ENCODE measurements at regions not wholly inside any gene's neighbourhood (a gene's known extent, or its start where the extent isn't known, plus 50 kb on each side); places are given as distances from the start of the nearest gene placed in this dataset.

- Histone ChIP-seq H3K4me1 (replicated peaks in 1 of 2) (peaks cover 6 to 7% of the 10 kb centered on the region in 2 donors), H3K4me3 (no peak overlapping the region), H3K27ac (no peak overlapping the region)
- WGBS, 10 experiments: 29 to 83% (median 80%) methylated on average over 1 to 2 of the region's 2 CpGs; no CpG with 5 or more reads in 7 of the 10 experiments
- in situ Hi-C loops (cut with MboI; ENCODE audit: low pct_unique_long_range_greater_than_20kb in 2 of 9, low sequenced_read_pairs in 9 of 9, unreplicated experiment in 9 of 9): no loop called here
- ATAC-seq (replicated peaks in 6 of 8): peak in 5 of 8 experiments; percentile 29 to 69 (median 58)
Observed at GRCh38 chr3:59313365-59313764, 263.5 kb upstream of the CFAP20DC start.

DNA sequence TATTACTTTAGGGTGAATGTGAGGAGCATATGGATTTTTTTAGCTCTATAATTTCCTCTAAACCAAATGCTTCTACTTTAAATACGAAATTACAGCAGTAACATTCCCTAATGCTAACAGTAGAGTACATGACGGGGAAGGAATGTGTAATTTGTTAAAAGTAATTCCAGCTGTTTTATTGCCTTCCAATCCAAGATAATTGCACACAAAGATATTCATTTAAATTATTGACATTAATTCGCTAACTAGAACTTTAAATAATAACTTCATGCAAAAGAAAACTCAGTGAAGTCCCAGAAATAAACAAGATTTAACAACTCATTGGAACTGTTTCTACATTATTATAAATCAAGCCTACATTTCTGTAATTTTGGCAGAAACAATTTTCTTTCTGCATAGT lies 261.4 kb upstream of the CFAP20DC start:
- no peak for ATAC-seq (replicated peaks in 6 of 8)
- 32 to 100% (median 78%) methylated on average over 2 to 3 of the region's 3 CpGs for WGBS, 10 experiments
- in situ Hi-C loops (cut with MboI; ENCODE audit: low pct_unique_long_range_greater_than_20kb in 2 of 9, low sequenced_read_pairs in 9 of 9, unreplicated experiment in 9 of 9): no loop called here
- no peak overlapping the region for H3K4me3 ChIP-seq
- H3K4me1 ChIP-seq (replicated peaks in 1 of 2): peaks cover 7 to 8% of the 10 kb centered on the region in 2 donors
- no peak overlapping the region for H3K27ac ChIP-seq

GRCh38 chr3:59310736-59311135 lies 260.9 kb upstream of the CFAP20DC start:
- WGBS, 10 experiments: 78 to 100% (median 98%) methylated on average over 1 to 2 of the region's 2 CpGs
- ATAC-seq (replicated peaks in 6 of 8): no peak
- H3K4me1 ChIP-seq (replicated peaks in 1 of 2): peaks cover 7 to 8% of the 10 kb centered on the region in 2 donors
- no peak overlapping the region for H3K27ac ChIP-seq
- in situ Hi-C loops (cut with MboI; ENCODE audit: low pct_unique_long_range_greater_than_20kb in 2 of 9, low sequenced_read_pairs in 9 of 9, unreplicated experiment in 9 of 9): no loop called here
- no peak overlapping the region for H3K4me3 ChIP-seq

GRCh38 chr3:59308684-59309083 lies 258.9 kb upstream of the CFAP20DC start:
- 67 to 100% (median 82%) methylated on average over 1 to 4 of the region's 4 CpGs; no CpG with 5 or more reads in 1 of the 10 experiments for WGBS, 10 experiments
- in situ Hi-C loops (cut with MboI; ENCODE audit: low pct_unique_long_range_greater_than_20kb in 2 of 9, low sequenced_read_pairs in 9 of 9, unreplicated experiment in 9 of 9): no loop called here
- peaks cover 7 to 8% of the 10 kb centered on the region in 2 donors for H3K4me1 ChIP-seq (replicated peaks in 1 of 2)
- H3K27ac ChIP-seq: no peak overlapping the region
- H3K4me3 ChIP-seq: no peak overlapping the region
- peak in 2 of 8 experiments; percentile 32 to 37 for ATAC-seq (replicated peaks in 6 of 8)

- WGBS, 10 experiments: 80 to 100% (median 90%) methylated on average over 1 of the region's 1 CpG; no CpG with 5 or more reads in 2 of the 10 experiments
- peaks cover 7 to 8% of the 10 kb centered on the region in 2 donors for H3K4me1 ChIP-seq (replicated peaks in 1 of 2)
- in situ Hi-C loops (cut with MboI; ENCODE audit: low pct_unique_long_range_greater_than_20kb in 2 of 9, low sequenced_read_pairs in 9 of 9, unreplicated experiment in 9 of 9): no loop called here
- H3K4me3 ChIP-seq: no peak overlapping the region
- no peak for ATAC-seq (replicated peaks in 6 of 8)
- no peak overlapping the region for H3K27ac ChIP-seq
Observed at GRCh38 chr3:59308001-59308400, 258.2 kb upstream of the CFAP20DC start.

DNA sequence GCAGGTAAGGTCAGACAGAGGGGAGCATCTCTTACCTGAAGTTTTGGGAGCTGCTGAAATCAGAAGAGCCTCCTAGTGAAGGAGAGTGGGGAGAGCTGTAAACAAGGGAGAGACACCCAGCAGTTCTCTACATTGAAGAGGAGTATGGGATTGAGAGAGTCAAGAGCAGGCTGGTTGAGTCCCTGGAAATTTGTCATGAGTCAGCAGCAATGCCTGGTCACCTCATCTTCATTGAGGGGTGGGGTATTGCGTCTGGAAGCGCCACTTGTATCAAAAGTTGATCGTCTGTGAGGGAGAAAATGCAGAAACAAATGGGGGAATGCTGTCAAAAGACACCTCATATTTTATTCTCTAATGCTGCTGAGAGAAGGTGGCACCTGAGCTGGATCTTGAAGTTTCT lies 256.6 kb upstream of the CFAP20DC start:
- H3K4me1 ChIP-seq (replicated peaks in 1 of 2): peaks cover 7 to 8% of the 10 kb centered on the region in 2 donors
- in situ Hi-C loops (cut with MboI; ENCODE audit: low pct_unique_long_range_greater_than_20kb in 2 of 9, low sequenced_read_pairs in 9 of 9, unreplicated experiment in 9 of 9): no loop called here
- no peak overlapping the region for H3K27ac ChIP-seq
- 83 to 90% methylated on average over 1 to 2 of the region's 3 CpGs; no CpG with 5 or more reads in 8 of the 10 experiments for WGBS, 10 experiments
- no peak for ATAC-seq (replicated peaks in 6 of 8)
- no peak overlapping the region for H3K4me3 ChIP-seq

GRCh38 chr3:59304296-59304695 lies 254.5 kb upstream of the CFAP20DC start:
- WGBS, 10 experiments: 0 to 100% (median 69%) methylated on average over 2 to 3 of the region's 3 CpGs
- no peak for ATAC-seq (replicated peaks in 6 of 8)
- in situ Hi-C loops (cut with MboI; ENCODE audit: low pct_unique_long_range_greater_than_20kb in 2 of 9, low sequenced_read_pairs in 9 of 9, unreplicated experiment in 9 of 9): no loop called here
- no peak overlapping the region for H3K27ac ChIP-seq
- H3K4me3 ChIP-seq: no peak overlapping the region
- peaks cover 7 to 14% of the 10 kb centered on the region in 2 donors for H3K4me1 ChIP-seq (replicated peaks in 1 of 2)

DNA sequence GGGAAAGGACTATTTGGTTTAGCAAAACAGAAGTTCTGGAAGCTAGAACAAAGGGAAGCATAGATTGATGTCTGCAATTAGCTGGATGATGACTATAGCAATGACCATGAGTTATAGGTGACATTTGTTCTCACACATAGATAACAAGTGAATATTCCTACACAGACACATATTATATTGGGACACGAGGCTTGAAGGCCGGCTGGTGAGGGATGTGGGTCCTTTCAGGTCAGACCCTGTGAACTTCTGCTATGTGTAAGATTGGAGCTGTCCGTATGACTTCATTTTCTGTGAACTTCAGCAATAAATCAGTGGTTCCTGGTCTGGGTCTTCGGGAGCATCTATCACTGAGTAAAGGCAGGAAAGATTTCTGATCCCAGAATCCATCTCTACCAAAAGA lies 253.6 kb upstream of the CFAP20DC start:
- 20 to 100% (median 60%) methylated on average over 1 to 4 of the region's 4 CpGs; no CpG with 5 or more reads in 2 of the 10 experiments for WGBS, 10 experiments
- peak in 5 of 8 experiments; percentile 61 to 89 (median 84) for ATAC-seq (replicated peaks in 6 of 8)
- in situ Hi-C loops (cut with MboI; ENCODE audit: low pct_unique_long_range_greater_than_20kb in 2 of 9, low sequenced_read_pairs in 9 of 9, unreplicated experiment in 9 of 9): no loop called here
- Histone ChIP-seq H3K27ac (no peak overlapping the region), H3K4me3 (no peak overlapping the region), H3K4me1 (replicated peaks in 1 of 2) (peaks cover 2 to 14% of the 10 kb centered on the region in 2 donors)

DNA sequence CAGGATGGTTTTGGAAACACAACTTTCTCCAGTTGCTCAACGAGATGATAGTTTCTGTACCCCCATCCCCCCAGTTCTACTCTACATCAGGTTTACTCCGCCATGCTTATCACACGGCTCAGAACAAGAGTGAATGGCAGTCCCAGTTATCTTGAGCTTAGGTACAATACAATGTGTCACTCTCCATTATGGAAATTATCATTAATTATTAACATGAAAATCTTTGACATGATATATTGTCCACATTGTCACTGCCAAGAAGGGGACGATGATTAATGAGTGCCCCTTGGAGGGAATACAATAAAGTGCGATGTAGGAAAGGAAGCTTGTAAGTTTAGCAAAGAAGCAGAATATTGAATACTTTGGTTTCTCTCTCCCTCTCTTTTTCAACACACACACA lies 252.6 kb upstream of the CFAP20DC start:
- 66 to 100% (median 80%) methylated on average over 2 to 5 of the region's 5 CpGs; no CpG with 5 or more reads in 1 of the 10 experiments for WGBS, 10 experiments
- in situ Hi-C loops (cut with MboI; ENCODE audit: low pct_unique_long_range_greater_than_20kb in 2 of 9, low sequenced_read_pairs in 9 of 9, unreplicated experiment in 9 of 9): no loop called here
- Histone ChIP-seq H3K4me3 (no peak overlapping the region), H3K4me1 (replicated peaks in 1 of 2) (peaks cover 0 to 12% of the 10 kb centered on the region in 2 donors), H3K27ac (no peak overlapping the region)
- no peak for ATAC-seq (replicated peaks in 6 of 8)

- peaks cover 0 to 12% of the 10 kb centered on the region in 2 donors for H3K4me1 ChIP-seq (replicated peaks in 1 of 2)
- peak in 2 of 8 experiments; percentile 39 to 70 for ATAC-seq (replicated peaks in 6 of 8)
- no peak overlapping the region for H3K4me3 ChIP-seq
- H3K27ac ChIP-seq: no peak overlapping the region
- WGBS, 10 experiments: 50 to 89% (median 71%) methylated on average over 1 of the region's 1 CpG; no CpG with 5 or more reads in 1 of the 10 experiments
- in situ Hi-C loops (cut with MboI; ENCODE audit: low pct_unique_long_range_greater_than_20kb in 2 of 9, low sequenced_read_pairs in 9 of 9, unreplicated experiment in 9 of 9): no loop called here
Observed at GRCh38 chr3:59300733-59301132, 250.9 kb upstream of the CFAP20DC start.

- no peak overlapping the region for H3K27ac ChIP-seq
- ATAC-seq (replicated peaks in 6 of 8): no peak
- H3K4me3 ChIP-seq: no peak overlapping the region
- peaks cover 0 to 12% of the 10 kb centered on the region in 2 donors for H3K4me1 ChIP-seq (replicated peaks in 1 of 2)
- in situ Hi-C loops (cut with MboI; ENCODE audit: low pct_unique_long_range_greater_than_20kb in 2 of 9, low sequenced_read_pairs in 9 of 9, unreplicated experiment in 9 of 9): no loop called here
- WGBS, 10 experiments: 75 to 100% (median 89%) methylated on average over 1 to 2 of the region's 2 CpGs; no CpG with 5 or more reads in 2 of the 10 experiments
Observed at GRCh38 chr3:59299561-59299960, 249.7 kb upstream of the CFAP20DC start.

- ATAC-seq (replicated peaks in 6 of 8): no peak
- H3K27ac ChIP-seq: no peak overlapping the region
- H3K4me1 ChIP-seq (replicated peaks in 1 of 2): peaks cover 0 to 32% of the 10 kb centered on the region in 2 donors
- in situ Hi-C loops (cut with MboI; ENCODE audit: low pct_unique_long_range_greater_than_20kb in 2 of 9, low sequenced_read_pairs in 9 of 9, unreplicated experiment in 9 of 9): no loop called here
- H3K4me3 ChIP-seq: no peak overlapping the region
Observed at GRCh38 chr3:59290358-59290757, 240.5 kb upstream of the CFAP20DC start.

DNA sequence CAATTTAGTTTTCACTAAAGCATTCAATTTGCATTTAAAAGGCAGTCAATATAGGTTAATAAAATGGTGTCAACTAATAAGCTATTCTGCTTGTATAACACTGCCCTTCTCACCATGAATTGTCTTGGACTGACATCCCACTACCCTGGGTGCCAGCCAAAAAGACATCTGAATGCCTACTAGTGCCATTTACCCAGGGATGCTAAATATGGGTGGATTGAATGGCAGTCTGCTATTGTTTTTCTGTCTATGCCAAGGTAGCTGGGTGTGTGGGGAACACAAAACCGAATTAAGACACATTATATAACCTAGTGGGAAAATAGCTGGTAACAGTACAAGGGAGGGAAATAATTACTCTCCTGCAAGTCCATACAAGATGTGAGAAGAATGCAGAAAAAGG lies 240.0 kb upstream of the CFAP20DC start:
- H3K4me3 ChIP-seq: no peak overlapping the region
- WGBS, 10 experiments: 33 to 100% (median 75%) methylated on average over 1 of the region's 1 CpG; no CpG with 5 or more reads in 5 of the 10 experiments
- no peak for ATAC-seq (replicated peaks in 6 of 8)
- no peak overlapping the region for H3K27ac ChIP-seq
- in situ Hi-C loops (cut with MboI; ENCODE audit: low pct_unique_long_range_greater_than_20kb in 2 of 9, low sequenced_read_pairs in 9 of 9, unreplicated experiment in 9 of 9): no loop called here
- peaks cover 3 to 37% of the 10 kb centered on the region in 2 donors for H3K4me1 ChIP-seq (replicated peaks in 1 of 2)

GRCh38 chr3:59288951-59289350 lies 239.1 kb upstream of the CFAP20DC start:
- in situ Hi-C loops (cut with MboI; ENCODE audit: low pct_unique_long_range_greater_than_20kb in 2 of 9, low sequenced_read_pairs in 9 of 9, unreplicated experiment in 9 of 9): no loop called here
- peak in 4 of 8 experiments; percentile 62 to 90 (median 70) for ATAC-seq (replicated peaks in 6 of 8)
- no peak overlapping the region for H3K27ac ChIP-seq
- no peak overlapping the region for H3K4me3 ChIP-seq
- peaks cover 3 to 46% of the 10 kb centered on the region in 2 donors for H3K4me1 ChIP-seq (replicated peaks in 1 of 2)
- WGBS, 10 experiments: 0 to 58% (median 40%) methylated on average over 1 to 3 of the region's 3 CpGs; no CpG with 5 or more reads in 1 of the 10 experiments

All from motor neuron (in vitro differentiated cells).